Ishikawa (cell line): ENCODE measurements at regions not wholly inside any gene's neighbourhood (a gene's known extent, or its start where the extent isn't known, plus 50 kb on each side); places are given as distances from the start of the nearest gene placed in this dataset.

ENCODE experiments used
- CEBPB ChIP-seq: IDR thresholded peaks from 2 replicates; pipeline ENCODE4 v1.6.1; 2012
- CREB1 ChIP-seq: IDR thresholded peaks from 2 replicates; pipeline ENCODE4 v1.6.1; 2012; ENCODE audit warnings: low read depth
- EGR1 ChIP-seq: IDR thresholded peaks from 2 replicates; pipeline ENCODE4 v1.6.1; 2012
- EP300 ChIP-seq: IDR thresholded peaks from 2 replicates; pipeline ENCODE4 v1.6.1; 2012; ENCODE audit warnings: borderline replicate concordance
- FOXM1 ChIP-seq: IDR thresholded peaks from 2 replicates; pipeline ENCODE4 v1.6.1; 2012; ENCODE audit warnings: low read depth, borderline replicate concordance
- MAX ChIP-seq: IDR thresholded peaks from 2 replicates; pipeline ENCODE4 v1.6.1; 2012
- NFIC ChIP-seq: IDR thresholded peaks from 2 replicates; pipeline ENCODE4 v1.6.1; 2012
- RAD21 ChIP-seq: IDR thresholded peaks from 2 replicates; pipeline ENCODE4 v1.6.1; 2012; ENCODE audit warnings: low read depth
- REST ChIP-seq: IDR thresholded peaks from 2 replicates; pipeline ENCODE4 v1.6.1; 2012; ENCODE audit warnings: low read depth, mild to moderate bottlenecking
- TAF1 ChIP-seq: IDR thresholded peaks from 2 replicates; pipeline ENCODE4 v1.6.1; 2012; ENCODE audit warnings: low read depth, mild to moderate bottlenecking
- TCF12 ChIP-seq: IDR thresholded peaks from 2 replicates; pipeline ENCODE4 v1.6.1; 2012; ENCODE audit warnings: low read depth
- TEAD4 ChIP-seq: IDR thresholded peaks from 2 replicates; pipeline ENCODE4 v1.6.1; 2012
- USF1 ChIP-seq: IDR thresholded peaks from 2 replicates; pipeline ENCODE4 v1.6.1; 2012
- YY1 ChIP-seq: IDR thresholded peaks from 2 replicates; pipeline ENCODE4 v1.6.1; 2012; ENCODE audit warnings: low read depth
- ZBTB7A ChIP-seq: IDR thresholded peaks from 2 replicates; pipeline ENCODE4 v1.6.1; 2012; ENCODE audit warnings: low read depth

GRCh38 chr1:38142606-38143005 is 96.0 kb upstream of the POU3F1 start:
- TF ChIP-seq FOXM1, result no peak
- no peak for TF ChIP-seq YY1
- no peak for TF ChIP-seq EGR1
- TF ChIP-seq CREB1, result no peak
- no peak for TF ChIP-seq EP300
- no peak for TF ChIP-seq TAF1
- no peak for TF ChIP-seq MAX
- TF ChIP-seq RAD21, result no peak
- TF ChIP-seq NFIC, result no peak
- TF ChIP-seq REST, result no peak
- TF ChIP-seq CEBPB, result no peak
- no peak for TF ChIP-seq USF1
- TF ChIP-seq TEAD4, result no peak
- TF ChIP-seq ZBTB7A, result no peak

GRCh38 chr1:38141483-38141882 is 94.9 kb upstream of the POU3F1 start:
- TF ChIP-seq EP300, result no peak

GRCh38 chr1:38139738-38140487 is 93.3 kb upstream of the POU3F1 start:
- no peak for TF ChIP-seq CEBPB
- TF ChIP-seq FOXM1, result no peak
- TF ChIP-seq TCF12, result no peak
- TF ChIP-seq RAD21, result no peak
- no peak for TF ChIP-seq REST
- TF ChIP-seq TAF1, result no peak
- TF ChIP-seq ZBTB7A, result no peak
- TF ChIP-seq MAX, result no peak

- peak; percentile 54; the same call in 1 of the 2 replicates for TF ChIP-seq EP300
- no peak for TF ChIP-seq REST
- no peak for TF ChIP-seq EGR1
- peak; percentile 74 for TF ChIP-seq MAX
- TF ChIP-seq CREB1, result no peak
- TF ChIP-seq RAD21, result no peak
- TF ChIP-seq ZBTB7A, result no peak
- no peak for TF ChIP-seq FOXM1
- TF ChIP-seq TCF12, result peak; percentile 60
- no peak for TF ChIP-seq TAF1
- no peak for TF ChIP-seq CEBPB
- TF ChIP-seq YY1, result no peak
- peak; percentile 90 for TF ChIP-seq NFIC
- TF ChIP-seq USF1, result no peak
- TF ChIP-seq TEAD4, result peak; percentile 78
Measured at GRCh38 chr1:38138498-38139233, 92.1 kb upstream of the POU3F1 start.
